ENCODE measurements at regions not wholly inside any gene's neighbourhood (a gene's known extent, or its start where the extent isn't known, plus 50 kb on each side); places are given as distances from the start of the nearest gene placed in this dataset.

DNA sequence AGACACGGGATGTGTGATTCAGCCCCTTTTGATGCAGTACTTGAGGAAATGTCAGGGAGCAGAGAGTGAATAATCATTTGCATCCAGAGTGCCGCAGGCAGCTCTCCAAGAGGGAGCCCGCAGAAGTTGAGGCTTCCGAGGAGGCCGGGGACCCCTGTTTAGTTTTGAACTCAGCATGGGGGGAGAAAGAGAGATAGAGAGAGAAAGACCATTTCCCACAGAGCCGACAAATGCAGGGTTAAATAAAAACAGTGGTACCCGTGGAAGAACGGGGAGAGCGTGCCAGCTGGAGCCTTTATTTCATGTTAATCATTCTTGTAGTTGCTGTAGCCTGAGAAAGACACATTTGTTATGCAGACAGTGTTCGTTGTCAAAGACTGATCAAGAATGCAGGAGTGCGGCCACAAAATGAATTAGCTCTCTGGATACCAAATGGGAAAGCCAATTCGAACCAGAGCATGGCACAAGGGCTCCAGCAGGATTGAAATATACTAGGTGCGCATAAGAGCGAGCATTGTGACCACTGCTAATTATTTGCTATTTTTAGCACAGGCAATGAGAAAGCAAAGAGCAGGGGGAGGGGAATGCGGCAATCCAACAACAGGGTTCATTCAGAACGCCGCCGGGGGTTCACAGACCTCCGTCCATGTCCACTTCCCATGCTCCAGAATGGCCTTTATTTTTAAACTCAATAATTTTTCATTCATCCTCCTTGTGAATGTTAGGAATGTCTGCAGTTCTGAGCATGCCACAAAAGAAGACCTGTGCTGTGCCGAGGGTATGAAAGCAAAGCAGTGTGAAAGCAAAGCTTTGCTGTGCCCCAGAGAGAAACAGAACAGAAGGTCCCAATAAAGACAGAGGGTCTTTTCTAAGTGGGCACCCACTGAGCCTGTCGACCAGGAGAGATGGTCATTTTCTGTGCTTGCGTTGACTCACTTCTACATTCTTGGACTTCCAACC is 243.9 kb upstream of the VCX3A start:
- no peak for DNase-seq

DNA sequence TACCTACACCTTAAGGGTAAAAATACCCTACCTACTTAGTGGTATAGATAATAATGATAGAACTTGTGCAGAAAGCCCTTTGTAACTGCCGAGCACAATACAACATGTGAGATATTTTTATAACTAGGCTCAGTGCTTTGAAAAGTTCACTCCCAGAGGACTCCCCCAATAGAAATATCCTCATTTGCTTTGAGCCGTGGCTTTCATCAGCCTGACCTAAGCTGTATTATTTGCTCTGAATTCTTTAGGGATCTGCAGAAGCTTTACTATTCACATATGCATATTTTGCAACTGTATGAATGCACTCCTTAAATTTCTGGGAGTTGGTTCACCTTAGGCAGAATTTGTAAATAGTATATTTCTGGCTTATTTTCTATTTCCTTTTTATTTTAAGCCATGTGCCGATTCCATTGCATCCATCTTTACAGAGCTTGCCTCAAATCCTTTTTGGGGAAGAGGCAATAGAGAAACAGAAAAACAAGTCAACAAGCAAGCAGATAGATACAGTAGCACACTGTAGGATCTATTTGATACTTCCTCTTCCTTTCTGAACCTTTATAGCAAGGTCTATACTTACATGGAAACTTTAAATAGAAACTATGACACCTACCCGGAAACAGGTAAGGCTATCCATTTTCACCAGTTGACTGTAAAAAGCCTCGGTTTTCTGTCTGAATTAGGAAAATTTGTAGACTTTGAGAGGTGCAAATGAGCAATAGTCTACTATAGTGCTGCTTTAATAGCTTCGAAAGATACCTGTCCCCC is 242.5 kb upstream of the VCX3A start:
- no peak for DNase-seq

DNA sequence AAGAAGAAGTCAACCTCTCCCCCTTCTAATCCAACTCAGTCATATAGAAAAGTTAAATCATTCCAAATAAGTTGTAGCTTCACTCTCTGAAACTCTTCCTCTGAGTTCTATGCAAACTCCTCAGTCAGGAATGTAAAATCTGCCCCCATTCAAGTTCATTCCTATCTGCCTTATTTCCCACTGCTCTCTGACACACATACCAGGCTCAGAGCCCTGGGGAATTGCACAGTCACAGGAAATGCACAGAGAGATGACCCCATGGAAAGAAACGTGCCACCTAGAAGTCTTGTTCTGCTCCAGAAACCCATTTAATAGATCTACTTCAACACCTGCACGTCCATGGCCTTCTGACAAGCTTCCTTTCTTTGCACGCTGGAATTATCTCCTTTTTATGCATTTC is 236.0 kb upstream of the VCX3A start:
- no peak for DNase-seq

DNA sequence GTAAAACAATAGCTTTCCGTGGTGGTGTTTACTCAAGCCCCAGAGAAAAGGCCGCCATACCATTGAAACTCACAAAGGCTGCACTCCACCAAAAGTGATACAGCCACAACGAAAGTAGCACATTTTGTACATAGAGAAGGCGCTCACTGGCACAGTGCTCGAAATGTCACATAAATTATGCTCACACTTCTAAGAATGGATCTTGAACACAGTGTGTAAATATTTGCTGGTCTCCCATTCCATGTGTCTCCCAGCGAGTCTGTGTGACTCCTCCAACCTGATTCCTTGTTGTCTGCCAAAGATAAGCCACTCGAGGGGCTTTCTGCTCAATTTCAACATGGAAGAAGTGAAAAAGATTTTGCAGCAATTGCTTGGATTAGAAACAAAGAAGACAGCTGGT is 234.0 kb upstream of the VCX3A start:
- no peak for DNase-seq

DNA sequence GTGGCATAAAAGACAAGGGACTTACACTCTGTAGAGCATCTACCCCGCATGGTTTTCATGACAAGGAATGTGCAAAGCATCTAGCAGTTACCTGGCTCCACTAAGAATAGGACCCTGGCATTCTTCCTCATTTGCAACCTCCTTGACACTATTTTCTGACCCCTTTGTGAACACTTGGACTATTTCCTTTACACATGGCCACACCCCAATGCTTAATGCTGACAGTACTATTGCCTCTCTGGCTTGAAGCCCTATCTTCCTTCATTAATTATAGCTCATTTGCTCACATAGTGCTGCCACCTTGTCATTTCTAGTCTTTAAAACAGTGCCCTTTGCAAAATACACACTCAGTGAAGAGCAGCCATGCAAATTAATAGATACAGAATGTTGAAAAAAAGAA is 226.3 kb upstream of the VCX3A start:
- DNase-seq, result no peak

DNA sequence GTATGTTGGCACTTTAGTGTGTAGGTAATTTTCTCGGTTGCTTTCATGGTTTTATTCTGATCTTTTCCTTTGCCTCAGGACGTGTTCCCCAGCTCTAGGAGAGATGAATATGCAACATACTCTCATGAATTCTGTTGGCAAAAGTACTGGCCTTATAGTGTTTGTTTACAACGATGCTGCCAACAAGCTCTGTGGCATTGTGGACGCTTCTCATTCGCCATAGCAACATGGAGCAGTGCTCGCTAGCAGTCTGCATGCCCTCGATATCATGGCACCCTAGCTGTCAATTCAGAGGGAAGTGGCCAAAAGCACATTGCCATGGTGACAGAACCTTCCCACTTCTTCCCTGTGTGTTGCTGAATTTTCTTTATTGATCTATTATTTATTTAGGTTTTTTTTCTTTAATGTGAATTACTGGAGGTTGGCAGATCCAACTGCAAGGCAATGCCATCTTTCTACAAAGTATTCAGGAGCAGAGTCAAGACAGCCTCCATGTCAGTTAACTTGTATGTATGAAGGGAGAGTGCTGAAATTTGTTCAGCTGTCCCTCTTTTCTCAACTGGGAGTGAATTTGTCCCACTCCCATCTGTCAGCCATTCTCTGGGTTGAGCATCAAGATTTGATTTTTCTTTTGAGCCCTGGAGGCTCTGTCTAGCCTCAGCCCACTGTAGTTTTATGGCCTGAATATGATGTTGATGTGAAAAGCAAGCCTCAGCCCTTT is 224.9 kb upstream of the VCX3A start:
- DNase-seq, result no peak

DNA sequence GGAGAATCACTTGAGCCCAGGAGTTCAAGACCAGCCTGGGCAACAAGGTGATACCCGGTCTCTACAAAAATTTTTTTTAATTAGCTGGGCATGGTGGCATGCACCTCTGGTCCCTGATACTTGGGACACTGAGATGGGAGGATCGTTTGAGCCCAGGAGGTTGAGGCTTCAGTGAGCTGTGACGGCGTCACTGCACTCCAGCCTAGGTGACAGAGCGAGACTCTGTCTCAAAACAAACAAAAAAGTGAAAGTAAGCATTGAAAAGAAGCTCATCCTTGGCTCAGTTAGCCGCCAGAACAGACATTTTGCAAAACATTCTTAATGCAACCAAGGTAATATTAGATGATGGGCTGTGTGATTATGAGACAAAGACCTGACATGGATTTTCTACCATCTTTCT is 223.3 kb upstream of the VCX3A start:
- DNase-seq, result no peak

DNA sequence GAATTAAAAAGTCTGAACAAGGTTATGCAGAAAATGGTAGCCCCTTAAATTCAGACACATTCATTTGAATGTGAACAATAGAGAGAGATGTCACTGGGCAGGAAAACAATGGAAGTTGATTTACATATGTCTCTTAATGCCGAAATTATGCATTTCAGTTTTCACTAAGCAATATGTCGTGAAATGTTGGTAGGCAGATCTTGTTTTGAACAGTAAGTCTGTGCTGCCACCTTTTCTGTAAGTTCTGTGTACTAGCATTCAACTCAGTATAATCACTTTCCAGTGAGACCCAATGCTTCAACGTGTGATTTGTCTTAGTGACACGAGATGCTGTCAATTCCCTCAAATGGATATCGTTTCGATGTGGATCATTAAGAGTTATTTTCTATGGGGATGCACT is 222.7 kb upstream of the VCX3A start:
- DNase-seq, result no peak

DNA sequence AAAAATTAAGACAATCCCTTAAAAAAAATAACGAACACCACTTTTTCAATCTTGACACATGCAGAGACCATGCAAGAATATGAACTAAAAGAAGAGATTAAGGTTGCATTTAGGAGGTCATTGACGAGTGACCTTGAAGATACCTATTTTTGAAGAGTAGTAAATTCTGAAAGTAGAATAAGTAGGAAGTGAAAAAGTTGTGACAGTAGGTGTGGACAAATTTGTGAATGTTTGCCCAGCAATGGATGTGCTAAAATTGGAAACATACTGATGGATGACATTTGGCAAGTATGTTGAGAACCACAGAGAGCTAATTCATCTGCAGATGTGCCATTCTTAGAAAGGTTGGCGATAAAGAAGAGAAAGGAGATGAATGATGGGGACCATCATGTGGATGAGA is 213.7 kb upstream of the VCX3A start:
- no peak for DNase-seq

DNA sequence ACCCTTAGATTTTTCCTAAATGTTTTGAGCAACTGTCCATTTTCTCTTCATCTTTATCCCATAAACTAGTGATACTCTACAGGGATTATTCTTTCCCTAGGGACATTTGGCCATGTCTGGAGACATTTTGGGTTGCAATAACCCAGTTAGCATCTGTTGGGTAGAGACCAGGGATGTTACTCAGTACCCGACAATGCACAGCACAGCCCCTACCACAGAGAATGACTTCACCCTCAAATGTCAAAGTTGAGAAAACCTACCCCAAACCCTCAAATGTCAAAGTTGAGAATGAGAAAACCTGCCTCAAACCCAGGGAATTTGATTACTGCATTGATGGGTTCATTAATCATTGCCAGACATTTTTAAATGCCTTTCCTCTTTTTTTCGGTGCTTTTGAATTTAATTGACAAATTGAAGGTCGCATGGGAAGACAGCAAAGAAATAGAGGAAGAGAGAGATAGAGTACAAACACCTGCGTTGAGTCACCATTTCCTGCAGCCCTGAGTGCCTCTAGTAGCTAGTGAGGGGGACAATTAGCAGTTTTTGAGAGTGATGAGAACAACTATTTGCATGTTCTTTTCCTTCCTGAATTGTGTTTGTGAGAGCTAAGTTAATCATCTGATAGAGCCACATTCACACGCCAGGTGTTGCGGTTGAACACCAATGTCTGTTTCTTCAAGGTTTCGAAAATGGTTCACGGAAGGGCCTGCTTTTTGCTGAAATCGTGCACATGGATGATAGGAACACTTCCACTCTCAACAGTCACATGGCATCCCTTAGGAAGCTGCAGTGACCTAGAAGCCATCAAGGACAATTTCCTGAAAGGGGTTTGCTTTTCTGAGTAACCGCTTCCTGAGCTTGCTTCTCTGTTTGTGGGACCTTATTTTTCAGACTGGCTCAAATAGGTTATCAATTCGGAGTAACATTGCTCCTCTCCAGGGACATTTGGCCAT is 203.9 kb upstream of the VCX3A start:
- DNase-seq, result no peak

DNA sequence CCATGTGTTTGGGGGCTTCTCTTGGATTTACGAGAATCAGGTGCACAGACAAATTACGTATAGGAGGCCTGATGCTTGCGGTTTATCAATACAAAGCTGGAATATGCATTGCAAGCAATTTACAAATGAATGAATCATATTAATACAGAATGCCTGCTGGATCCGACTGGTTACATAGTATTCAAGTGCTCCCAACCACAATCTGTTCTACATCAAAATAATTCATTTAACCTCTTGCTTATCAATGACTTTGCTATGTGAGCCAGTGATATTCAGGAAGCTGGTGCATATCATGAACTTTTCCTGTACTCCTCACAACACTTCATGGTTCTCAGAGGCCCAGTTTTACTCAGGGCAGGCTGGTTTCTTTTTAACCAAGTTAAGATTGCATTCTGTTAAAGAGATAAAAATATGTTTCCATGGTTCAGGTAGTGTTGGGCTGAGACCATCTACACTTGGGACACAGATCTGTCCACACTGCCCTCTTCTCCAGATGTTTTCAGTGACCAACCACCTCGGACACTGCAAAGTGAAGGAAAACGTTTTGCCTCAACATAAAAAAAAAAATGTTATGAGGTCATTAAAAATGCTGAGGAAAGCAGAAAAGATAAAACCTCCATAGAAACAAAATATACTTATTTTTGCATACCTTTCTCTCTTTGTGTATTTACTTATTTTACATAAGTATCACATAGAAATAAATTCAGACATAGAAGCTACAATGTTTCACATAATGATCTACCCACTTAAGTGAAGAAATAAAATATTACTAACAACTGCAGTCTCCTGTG is 200.1 kb upstream of the VCX3A start:
- no peak for DNase-seq

DNA sequence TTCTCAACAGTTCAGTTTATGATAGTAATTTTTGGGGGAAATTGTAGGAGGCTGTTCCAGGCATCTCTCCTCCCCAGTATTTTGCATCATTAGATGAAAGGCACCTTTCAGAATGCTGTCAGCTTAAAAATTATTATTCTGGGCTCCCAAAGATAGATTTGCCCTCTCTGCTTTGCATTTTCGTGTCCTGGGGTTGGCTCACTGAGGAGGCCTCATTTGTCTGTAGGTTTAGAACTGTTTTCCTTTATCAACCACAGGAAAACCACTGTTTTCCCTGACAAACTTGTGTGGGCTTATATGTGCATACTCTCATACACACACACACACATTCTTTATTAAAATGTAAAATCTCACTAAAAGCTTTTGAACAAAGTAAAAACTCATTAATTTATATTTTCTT is 197.2 kb upstream of the VCX3A start:
- DNase-seq, result no peak

DNA sequence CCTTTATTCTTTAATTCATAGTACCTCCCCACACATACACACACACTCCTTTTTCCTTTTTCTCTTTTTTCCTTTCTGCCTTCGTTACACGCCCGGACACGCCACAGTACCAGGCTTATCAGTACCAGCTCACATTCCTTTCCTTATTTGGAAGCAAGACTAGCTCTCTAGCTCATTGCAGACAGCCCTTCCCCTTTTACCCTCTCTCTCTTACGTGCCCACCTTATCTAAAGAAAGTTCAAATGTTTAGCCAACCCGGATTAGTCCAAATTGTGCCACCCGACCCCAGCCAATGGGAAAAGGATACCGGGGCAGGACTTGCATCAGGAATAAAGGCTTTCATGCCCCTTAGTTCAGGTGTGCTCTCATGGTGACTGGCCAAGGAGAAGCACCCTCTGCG is 194.7 kb upstream of the VCX3A start:
- DNase-seq, result no peak

DNA sequence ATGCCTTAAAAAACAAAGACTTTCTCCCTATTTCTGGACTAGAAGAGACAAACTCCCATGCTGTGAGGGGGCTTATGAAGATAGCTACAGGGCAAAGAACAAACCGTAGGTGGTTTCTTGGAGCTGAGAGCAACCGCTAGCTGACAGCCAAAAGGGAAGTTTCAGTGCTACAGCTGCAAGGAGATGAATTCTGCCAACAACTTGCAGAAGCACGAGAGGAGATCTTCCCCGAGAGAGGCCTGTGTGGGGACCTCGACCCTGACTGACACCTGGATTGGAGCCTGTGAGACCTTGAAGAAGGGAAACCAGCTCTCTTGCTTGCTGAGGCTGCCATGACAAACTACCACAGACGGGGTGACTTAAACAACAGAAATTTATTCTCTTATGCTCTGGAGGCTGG is 183.8 kb upstream of the VCX3A start:
- DNase-seq, result no peak

DNA sequence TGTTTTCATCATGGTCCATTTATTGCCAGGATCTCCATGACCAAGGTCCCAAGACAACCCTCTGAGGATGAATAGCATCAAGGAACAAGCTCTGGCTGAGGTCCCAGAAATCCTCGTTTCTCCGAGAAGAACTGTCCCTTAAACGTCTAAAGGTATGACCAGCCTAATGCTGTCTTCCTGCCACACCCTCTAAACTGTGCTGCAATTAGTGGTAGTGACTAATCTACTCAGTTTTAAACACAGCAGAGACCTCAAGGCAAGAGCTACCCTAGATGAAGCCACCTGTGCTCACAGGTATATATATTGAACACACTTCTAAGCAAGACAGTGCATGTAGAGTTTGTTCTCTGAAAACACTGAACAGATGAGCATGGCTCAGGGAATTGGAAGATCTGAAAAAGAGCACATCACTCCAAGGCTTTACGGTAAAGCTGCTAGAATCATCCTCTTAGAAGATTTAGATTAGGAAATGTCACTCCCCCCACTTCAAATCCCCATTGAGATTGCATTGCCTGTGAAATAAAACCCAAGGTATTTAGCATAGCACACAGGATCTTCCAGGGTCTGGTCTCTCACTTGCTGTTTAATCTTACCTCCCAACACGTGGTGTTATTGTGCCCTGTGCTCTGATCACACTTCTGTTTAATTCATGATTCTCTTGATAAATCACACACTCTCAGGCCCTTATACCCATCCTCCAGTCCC is 173.9 kb upstream of the VCX3A start:
- no peak for DNase-seq

DNA sequence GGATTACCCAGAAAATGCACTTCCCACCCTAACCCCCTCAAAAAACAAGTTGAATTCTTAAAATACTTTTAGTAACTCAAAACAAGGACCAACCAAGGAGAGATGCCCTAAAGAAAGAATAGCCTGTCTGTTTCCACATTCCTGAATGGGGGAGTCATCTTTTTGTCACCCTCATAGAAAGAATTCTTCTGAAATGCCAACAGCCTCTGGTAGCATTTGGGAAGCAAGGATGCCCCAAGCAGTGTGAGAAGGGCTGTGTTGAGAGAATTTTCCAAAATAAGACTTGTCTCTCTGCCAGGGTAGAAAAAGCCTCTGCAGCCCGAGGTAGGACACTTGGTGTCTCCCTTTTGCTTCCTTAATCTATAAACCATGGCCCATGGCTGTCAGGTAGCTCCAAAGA is 173.1 kb upstream of the VCX3A start:
- no peak for DNase-seq

DNA sequence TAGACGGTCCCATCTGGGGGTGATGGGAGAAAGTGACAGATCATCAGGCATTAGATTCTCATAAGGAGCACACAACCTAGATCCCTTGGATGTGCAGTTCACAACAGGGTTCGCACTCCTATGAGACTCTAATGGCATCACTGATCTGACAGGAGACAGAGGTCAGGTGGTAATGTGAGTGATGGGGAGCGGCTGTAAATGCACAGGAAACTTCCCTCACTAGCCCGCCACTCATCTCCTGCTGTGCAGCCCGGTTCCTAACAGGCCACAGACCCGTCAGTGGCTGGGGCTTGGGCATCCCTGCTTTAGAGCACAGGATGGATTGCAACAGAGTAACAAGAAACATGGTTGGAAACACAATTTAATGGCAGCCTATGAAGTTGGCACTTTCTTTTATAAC is 172.6 kb upstream of the VCX3A start:
- no peak for DNase-seq

DNA sequence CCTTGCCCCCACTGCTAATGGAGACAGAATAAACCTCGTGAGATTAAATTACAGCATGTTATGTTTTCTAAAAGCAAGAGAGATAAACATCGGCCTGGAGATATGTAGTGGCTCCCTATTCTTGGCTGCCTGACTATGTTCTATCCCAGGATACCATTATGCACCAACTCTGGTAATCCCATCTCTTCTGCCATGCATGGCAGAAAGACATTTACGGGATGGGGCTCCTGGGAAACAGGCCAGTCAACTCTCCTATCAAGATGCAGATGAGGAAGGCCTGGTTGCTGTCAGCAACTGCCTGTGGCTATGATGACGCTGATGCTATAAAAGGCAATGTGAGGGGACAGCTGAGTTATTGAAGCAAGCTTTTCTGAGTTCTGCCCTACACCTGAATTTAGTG is 166.2 kb upstream of the VCX3A start:
- DNase-seq, result no peak

DNA sequence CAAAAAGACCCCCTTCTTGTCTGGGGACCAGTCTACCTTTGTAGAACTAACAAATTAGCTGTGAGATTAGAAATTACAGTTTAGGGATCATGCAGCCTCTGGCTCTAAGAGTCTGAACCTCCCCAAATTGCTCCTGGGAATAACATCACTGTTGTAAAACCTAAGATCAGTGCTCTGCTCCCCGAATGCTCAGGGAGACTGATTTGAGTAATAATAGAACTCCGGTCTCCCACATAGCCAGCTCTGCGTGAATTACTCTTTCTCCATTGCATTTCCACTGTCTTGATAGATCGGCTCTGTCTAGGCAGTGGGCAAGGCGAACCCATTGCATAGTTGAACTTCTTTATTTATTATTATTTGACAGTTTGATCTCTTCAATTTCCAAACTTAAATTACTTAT is 160.8 kb upstream of the VCX3A start:
- no peak for DNase-seq

DNA sequence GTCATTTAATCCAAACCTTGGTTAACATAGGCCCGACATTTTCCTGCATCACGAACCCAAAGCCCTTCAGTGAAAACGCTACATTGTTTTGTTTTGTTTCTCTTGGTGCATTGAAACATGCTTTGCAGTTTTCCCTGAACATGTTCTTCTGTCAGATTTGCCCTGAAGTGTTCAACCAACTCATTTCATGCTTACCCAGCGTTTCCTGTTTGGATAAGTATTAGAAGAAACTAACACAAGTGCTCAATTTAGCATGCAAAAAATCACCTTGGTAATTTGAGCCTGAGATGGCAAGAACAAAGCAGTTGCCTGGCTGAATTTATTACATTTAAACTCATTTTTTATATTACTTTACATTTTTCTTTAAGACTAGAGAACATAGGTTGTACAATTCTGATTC is 160.1 kb upstream of the VCX3A start:
- DNase-seq, result no peak

DNA sequence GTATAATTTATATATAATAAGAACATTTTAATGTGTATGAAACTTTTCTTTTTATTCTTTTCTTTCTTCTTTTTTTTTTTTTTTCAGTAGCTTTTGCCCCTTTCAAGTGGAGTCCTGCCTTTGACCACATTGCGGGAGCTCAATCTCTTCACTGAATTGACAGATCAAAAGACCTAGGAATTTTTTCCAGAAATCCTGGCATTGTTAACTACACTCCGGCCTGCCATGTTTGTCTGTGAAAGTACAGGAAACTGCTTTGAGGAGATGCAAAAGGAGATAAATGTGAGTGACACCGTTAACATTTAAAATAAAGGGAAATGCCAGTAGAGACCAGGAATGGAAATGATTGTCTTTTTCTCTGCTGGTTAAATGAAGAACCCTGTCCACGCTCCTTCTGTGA is 159.3 kb upstream of the VCX3A start:
- DNase-seq, result no peak
